NB4 (cell line): ENCODE measurements at regions not wholly inside any gene's neighbourhood (a gene's known extent, or its start where the extent isn't known, plus 50 kb on each side); places are given as distances from the start of the nearest gene placed in this dataset.

Source experiments
- POLR2A ChIP-seq: IDR thresholded peaks from 2 replicates; pipeline ENCODE4 v1.6.1; 2011; ENCODE audit warnings: mild to moderate bottlenecking; ENCODE audit not compliant: insufficient read length; ENCODE audit errors: extremely low read depth
- TF ChIP-seq, protein P1 (sequence below): IDR thresholded peaks from one replicate; pipeline ENCODE4 v1.5.1; 2012; ENCODE audit warnings: low read depth, low read length

GRCh38 chr9:14485366-14485765 lies 171.4 kb upstream of the NFIB start:
- TF ChIP-seq, protein P1, sequence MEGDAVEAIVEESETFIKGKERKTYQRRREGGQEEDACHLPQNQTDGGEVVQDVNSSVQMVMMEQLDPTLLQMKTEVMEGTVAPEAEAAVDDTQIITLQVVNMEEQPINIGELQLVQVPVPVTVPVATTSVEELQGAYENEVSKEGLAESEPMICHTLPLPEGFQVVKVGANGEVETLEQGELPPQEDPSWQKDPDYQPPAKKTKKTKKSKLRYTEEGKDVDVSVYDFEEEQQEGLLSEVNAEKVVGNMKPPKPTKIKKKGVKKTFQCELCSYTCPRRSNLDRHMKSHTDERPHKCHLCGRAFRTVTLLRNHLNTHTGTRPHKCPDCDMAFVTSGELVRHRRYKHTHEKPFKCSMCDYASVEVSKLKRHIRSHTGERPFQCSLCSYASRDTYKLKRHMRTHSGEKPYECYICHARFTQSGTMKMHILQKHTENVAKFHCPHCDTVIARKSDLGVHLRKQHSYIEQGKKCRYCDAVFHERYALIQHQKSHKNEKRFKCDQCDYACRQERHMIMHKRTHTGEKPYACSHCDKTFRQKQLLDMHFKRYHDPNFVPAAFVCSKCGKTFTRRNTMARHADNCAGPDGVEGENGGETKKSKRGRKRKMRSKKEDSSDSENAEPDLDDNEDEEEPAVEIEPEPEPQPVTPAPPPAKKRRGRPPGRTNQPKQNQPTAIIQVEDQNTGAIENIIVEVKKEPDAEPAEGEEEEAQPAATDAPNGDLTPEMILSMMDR = no peak
- no peak for TF ChIP-seq POLR2A
